Astrocyte (in vitro differentiated cells and primary cell): ENCODE measurements at regions not wholly inside any gene's neighbourhood (a gene's known extent, or its start where the extent isn't known, plus 50 kb on each side); places are given as distances from the start of the nearest gene placed in this dataset.
A peak's percentile ranks its signal among the peaks of the same experiment; 100 is the strongest.

ENCODE experiments used
- DNase-seq: peaks from one replicate; pipeline ENCODE4 v3.0.0-alpha.2; 2010; ENCODE audit warnings: low read depth
- FAIRE-seq: peaks from 2 replicates; lab custom pipeline; 2011; peaks lifted over from hg19 to GRCh38; lab: Jason Lieb, UNC
- H2AFZ ChIP-seq: 2 replicates; pipeline ENCODE4 v1.6.0; 2012; ENCODE audit warnings: low read depth, low read length, inconsistent platforms
- H3K27ac ChIP-seq: 2 replicates; pipeline ENCODE4 v1.5.1; 2011; ENCODE audit warnings: low read depth, low read length, inconsistent platforms
- H3K27me3 ChIP-seq: 2 replicates; pipeline ENCODE4 v1.6.0; 2011; ENCODE audit warnings: low read length, inconsistent platforms; ENCODE audit not compliant: insufficient read depth
- H3K36me3 ChIP-seq: 2 replicates; pipeline ENCODE4 v1.5.1; 2011; ENCODE audit warnings: low read length, inconsistent platforms; ENCODE audit not compliant: insufficient read depth
- H3K4me1 ChIP-seq: 2 replicates; pipeline ENCODE4 v1.5.1; 2011; ENCODE audit warnings: low read length, inconsistent platforms; ENCODE audit not compliant: insufficient read depth
- H3K4me2 ChIP-seq: 2 replicates; pipeline ENCODE4 v1.6.0; 2012; ENCODE audit warnings: low read length, inconsistent platforms
- H3K4me3 ChIP-seq: 2 replicates; pipeline ENCODE4 v1.5.1; 2011; ENCODE audit warnings: low read depth, mild to moderate bottlenecking, low read length, inconsistent platforms; ENCODE audit not compliant: insufficient read depth
- H3K79me2 ChIP-seq: 2 replicates; pipeline ENCODE4 v1.6.0; 2012; ENCODE audit warnings: mild to moderate bottlenecking, low read length, inconsistent platforms; ENCODE audit not compliant: insufficient read depth
- H3K9ac ChIP-seq: 2 replicates; pipeline ENCODE4 v1.6.0; 2012; ENCODE audit warnings: mild to moderate bottlenecking, low read length, inconsistent platforms
- H3K9me3 ChIP-seq: 2 replicates; pipeline ENCODE4 v1.5.1; 2012; ENCODE audit warnings: low read depth, mild to moderate bottlenecking, low read length, inconsistent platforms; ENCODE audit not compliant: insufficient read depth
- H4K20me1 ChIP-seq: 2 replicates; pipeline ENCODE4 v1.6.0; 2012; ENCODE audit warnings: low read length, inconsistent platforms; ENCODE audit not compliant: insufficient read depth
- H3K27ac Mint-ChIP-seq: one replicate; pipeline ENCODE4 v1.8.0; 2021; ENCODE audit warnings: mild to moderate bottlenecking, mixed read lengths; ENCODE audit not compliant: unreplicated experiment
- H3K27me3 Mint-ChIP-seq: one replicate; pipeline ENCODE4 v1.8.0; 2021; ENCODE audit warnings: low read depth, mixed read lengths; ENCODE audit not compliant: unreplicated experiment
- H3K36me3 Mint-ChIP-seq: one replicate; pipeline ENCODE4 v1.8.0; 2021; ENCODE audit warnings: low read depth, mixed read lengths; ENCODE audit not compliant: unreplicated experiment
- H3K4me1 Mint-ChIP-seq: one replicate; pipeline ENCODE4 v1.8.0; 2021; ENCODE audit warnings: low read depth, mixed read lengths; ENCODE audit not compliant: unreplicated experiment
- H3K4me3 Mint-ChIP-seq: one replicate; pipeline ENCODE4 v1.8.0; 2021; ENCODE audit warnings: mild to moderate bottlenecking, moderate library complexity, mixed read lengths; ENCODE audit not compliant: unreplicated experiment
- H3K9me3 Mint-ChIP-seq: one replicate; pipeline ENCODE4 v1.8.0; 2021; ENCODE audit warnings: mild to moderate bottlenecking, mixed read lengths; ENCODE audit not compliant: unreplicated experiment
- EZH2 ChIP-seq: IDR thresholded peaks from 2 replicates; pipeline ENCODE4 v1.6.1; 2012; ENCODE audit warnings: mild to moderate bottlenecking, low read length, inconsistent platforms; ENCODE audit not compliant: insufficient read depth
- TF ChIP-seq, protein P1 (sequence below): IDR thresholded peaks from 2 replicates; pipeline ENCODE4 v1.5.1; 2011; ENCODE audit warnings: low read depth, mild to moderate bottlenecking, inconsistent platforms, low read length, moderate library complexity; ENCODE audit not compliant: insufficient read depth

DNA sequence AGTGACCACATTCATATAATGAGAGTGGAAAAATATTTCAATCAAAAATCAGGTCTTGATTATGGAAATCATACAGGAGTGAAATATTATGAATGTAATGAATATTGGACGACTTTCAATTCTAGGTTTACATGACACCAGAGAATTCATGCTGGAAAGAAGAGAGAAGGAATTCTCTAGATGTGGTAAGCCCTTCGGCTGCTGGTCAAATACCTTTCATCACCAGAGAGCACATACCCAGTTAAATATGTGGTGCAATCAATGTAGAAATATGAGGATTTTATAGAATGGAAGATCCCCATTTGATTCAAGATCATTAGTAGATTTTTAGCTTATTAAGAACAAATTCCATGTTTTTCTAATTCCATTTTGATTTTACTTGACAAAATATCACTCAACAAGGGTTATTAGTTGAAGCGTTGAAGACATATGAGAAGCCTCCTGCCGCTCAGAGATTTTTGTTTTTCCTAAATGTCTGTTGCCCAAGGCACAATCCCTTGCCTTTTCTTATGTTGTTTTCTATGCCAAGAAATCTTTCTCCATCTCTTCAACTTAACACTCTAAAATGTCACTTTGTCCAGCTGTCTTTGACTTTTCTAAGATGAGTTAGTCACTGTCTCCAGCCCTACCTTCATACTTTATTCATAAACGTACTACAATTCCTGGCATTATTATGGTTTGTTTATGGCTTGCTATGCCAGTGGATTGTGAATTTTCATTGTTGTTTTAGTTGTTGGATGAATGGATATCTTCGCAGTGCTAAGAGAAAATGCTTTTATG lies 72.8 kb upstream of the ZDHHC17 start:
- peaks cover 20% of the 10 kb centered on the region for H3K4me1 Mint-ChIP-seq
- peak; percentile 49 for DNase-seq
- peaks cover 11% of the 10 kb centered on the region for H3K4me1 ChIP-seq
- no peaks in the 10 kb centered on the region for H3K27me3 Mint-ChIP-seq
- no peak overlapping the region for H3K9ac ChIP-seq
- H4K20me1 ChIP-seq = no peaks in the 10 kb centered on the region
- peaks cover 1% of the 10 kb centered on the region for H3K36me3 Mint-ChIP-seq
- no peaks in the 10 kb centered on the region for H3K9me3 ChIP-seq
- H3K4me3 ChIP-seq = no peak overlapping the region
- no peak overlapping the region for H3K27ac ChIP-seq
- H2AFZ ChIP-seq = no peak overlapping the region
- no peaks in the 10 kb centered on the region for H3K36me3 ChIP-seq
- TF ChIP-seq EZH2 = no peak
- TF ChIP-seq, protein P1, sequence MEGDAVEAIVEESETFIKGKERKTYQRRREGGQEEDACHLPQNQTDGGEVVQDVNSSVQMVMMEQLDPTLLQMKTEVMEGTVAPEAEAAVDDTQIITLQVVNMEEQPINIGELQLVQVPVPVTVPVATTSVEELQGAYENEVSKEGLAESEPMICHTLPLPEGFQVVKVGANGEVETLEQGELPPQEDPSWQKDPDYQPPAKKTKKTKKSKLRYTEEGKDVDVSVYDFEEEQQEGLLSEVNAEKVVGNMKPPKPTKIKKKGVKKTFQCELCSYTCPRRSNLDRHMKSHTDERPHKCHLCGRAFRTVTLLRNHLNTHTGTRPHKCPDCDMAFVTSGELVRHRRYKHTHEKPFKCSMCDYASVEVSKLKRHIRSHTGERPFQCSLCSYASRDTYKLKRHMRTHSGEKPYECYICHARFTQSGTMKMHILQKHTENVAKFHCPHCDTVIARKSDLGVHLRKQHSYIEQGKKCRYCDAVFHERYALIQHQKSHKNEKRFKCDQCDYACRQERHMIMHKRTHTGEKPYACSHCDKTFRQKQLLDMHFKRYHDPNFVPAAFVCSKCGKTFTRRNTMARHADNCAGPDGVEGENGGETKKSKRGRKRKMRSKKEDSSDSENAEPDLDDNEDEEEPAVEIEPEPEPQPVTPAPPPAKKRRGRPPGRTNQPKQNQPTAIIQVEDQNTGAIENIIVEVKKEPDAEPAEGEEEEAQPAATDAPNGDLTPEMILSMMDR = no peak
- H3K27me3 ChIP-seq = no peaks in the 10 kb centered on the region
- H3K79me2 ChIP-seq = no peaks in the 10 kb centered on the region
- H3K4me2 ChIP-seq = no peak overlapping the region
- no peak overlapping the region for H3K27ac Mint-ChIP-seq
- no peak for FAIRE-seq
- peaks cover 2% of the 10 kb centered on the region for H3K9me3 Mint-ChIP-seq
- H3K4me3 Mint-ChIP-seq = no peak overlapping the region

DNA sequence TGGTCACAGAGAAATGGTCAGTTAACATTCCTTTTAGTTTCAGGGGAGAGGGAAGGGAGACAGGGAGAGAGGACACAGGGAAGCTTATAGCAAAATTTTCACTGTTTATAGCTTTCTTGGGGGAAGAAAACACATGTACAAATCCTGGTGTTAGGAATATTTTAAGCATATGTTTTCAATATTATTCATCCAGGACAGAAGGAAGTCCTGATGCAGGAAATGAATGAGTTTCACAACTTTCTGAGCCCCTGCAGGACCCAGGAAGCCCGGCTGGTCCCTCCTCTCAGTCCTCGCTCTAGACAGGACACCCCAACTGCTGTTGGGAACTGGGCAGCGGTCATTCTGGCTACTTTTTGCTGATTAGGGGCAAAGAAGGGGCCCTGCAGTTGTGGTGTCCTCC lies 71.1 kb upstream of the ZDHHC17 start:
- H3K9me3 ChIP-seq = no peaks in the 10 kb centered on the region
- no peak overlapping the region for H3K27ac Mint-ChIP-seq
- no peaks in the 10 kb centered on the region for H4K20me1 ChIP-seq
- no peaks in the 10 kb centered on the region for H3K79me2 ChIP-seq
- H3K4me3 ChIP-seq = no peak overlapping the region
- no peaks in the 10 kb centered on the region for H3K27me3 Mint-ChIP-seq
- TF ChIP-seq EZH2 = no peak
- TF ChIP-seq, protein P1 = no peak
- peaks cover 16% of the 10 kb centered on the region for H3K4me1 Mint-ChIP-seq
- H3K4me3 Mint-ChIP-seq = no peak overlapping the region
- H3K9ac ChIP-seq = no peak overlapping the region
- H3K4me1 ChIP-seq = peaks cover 7% of the 10 kb centered on the region
- DNase-seq = no peak
- peak overlapping the region; percentile 24 for H3K4me2 ChIP-seq
- H3K36me3 Mint-ChIP-seq = peaks cover 1% of the 10 kb centered on the region
- peaks cover 2% of the 10 kb centered on the region for H3K9me3 Mint-ChIP-seq
- FAIRE-seq = no peak
- no peaks in the 10 kb centered on the region for H3K27me3 ChIP-seq
- H2AFZ ChIP-seq = no peak overlapping the region
- H3K27ac ChIP-seq = no peak overlapping the region
- H3K36me3 ChIP-seq = no peaks in the 10 kb centered on the region

DNA sequence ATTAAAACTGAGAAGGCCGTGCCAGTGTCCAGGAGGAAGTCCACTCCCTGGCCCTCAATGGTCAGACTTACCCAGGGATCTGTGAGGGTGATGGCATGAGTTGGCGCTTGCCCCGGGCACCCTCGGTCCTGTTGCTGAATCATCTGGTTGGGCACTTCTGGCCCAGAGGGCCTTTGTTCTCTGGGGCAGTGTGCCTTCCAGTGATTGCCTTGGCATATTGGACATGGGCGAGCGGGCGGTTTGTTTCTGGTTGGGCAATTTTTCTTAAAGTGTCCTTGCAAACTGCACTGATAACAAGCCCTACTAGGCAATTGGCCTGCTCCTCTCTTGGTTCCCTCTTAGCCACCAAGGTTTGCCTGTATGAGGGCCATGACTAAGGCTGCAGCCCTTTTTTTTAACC lies 69.5 kb upstream of the ZDHHC17 start:
- Mint-ChIP-seq H3K4me1 (peaks cover 18% of the 10 kb centered on the region), H3K27ac (no peak overlapping the region), H3K9me3 (peaks cover 2% of the 10 kb centered on the region), H3K27me3 (no peaks in the 10 kb centered on the region), H3K36me3 (peaks cover 1% of the 10 kb centered on the region), H3K4me3 (no peak overlapping the region)
- TF ChIP-seq EZH2 = no peak
- TF ChIP-seq, protein P1 = no peak
- no peak for FAIRE-seq
- Histone ChIP-seq H2AFZ (no peak overlapping the region), H3K9me3 (no peaks in the 10 kb centered on the region), H3K4me1 (peaks cover 8% of the 10 kb centered on the region), H3K9ac (no peak overlapping the region), H3K27me3 (no peaks in the 10 kb centered on the region), H3K79me2 (no peaks in the 10 kb centered on the region), H3K27ac (no peak overlapping the region), H4K20me1 (no peaks in the 10 kb centered on the region), H3K4me2 (no peak overlapping the region), H3K36me3 (no peaks in the 10 kb centered on the region), H3K4me3 (no peak overlapping the region)
- no peak for DNase-seq
